ENCODE measurements at regions not wholly inside any gene's neighbourhood (a gene's known extent, or its start where the extent isn't known, plus 50 kb on each side); places are given as distances from the start of the nearest gene placed in this dataset.

DNA sequence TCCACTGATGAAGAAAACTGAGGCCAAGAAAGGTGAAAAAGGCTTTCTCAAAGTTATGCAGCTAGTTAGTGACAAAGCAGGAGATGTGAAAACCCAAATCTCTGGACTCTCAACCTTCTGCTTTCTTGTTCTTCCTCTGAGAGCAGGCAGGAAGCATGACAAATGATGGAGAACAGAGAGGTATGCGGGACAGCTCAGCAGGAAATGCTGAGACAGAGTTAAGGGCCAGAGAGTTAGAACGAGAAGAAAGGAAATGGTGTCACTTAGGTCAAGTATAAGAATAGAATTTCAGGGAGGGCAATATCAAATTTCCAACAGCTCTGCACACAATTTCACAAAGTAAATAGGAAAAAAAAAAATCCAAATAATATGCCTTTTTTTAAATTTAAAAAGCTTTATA lies 67.6 kb upstream of the ARHGAP42 start:
- intact Hi-C loops (cut with DNase I) = no loop called here
- Histone ChIP-seq H3K27ac (replicated peaks in 1 of 4) (no peak overlapping the region), H3K4me3 (no peak overlapping the region), H3K4me1 (peaks cover 0 to 4% (median 0%) of the 10 kb centered on the region in 4 donors), H3K9me3 (peaks cover 0 to 19% (median 17%) of the 10 kb centered on the region in 4 donors), H3K27me3 (no peaks in the 10 kb centered on the region), H3K36me3 (no peaks in the 10 kb centered on the region)
- no peak for TF ChIP-seq EP300 (IDR thresholded peaks at IDR 0.05)
- no peak for TF ChIP-seq POLR2AphosphoS5 (IDR thresholded peaks at IDR 0.05)
- TF ChIP-seq POLR2A (IDR thresholded peaks at IDR 0.05; ENCODE audit: low read depth) = no peak
- no peak for TF ChIP-seq CTCF (IDR thresholded peaks at IDR 0.05)
- 55% methylated on average over 2 of the region's 2 CpGs for WGBS
- no peak for DNase-seq (ENCODE audit: extremely low spot score)

GRCh38 chr11:100622404-100622803 lies 64.7 kb upstream of the ARHGAP42 start:
- DNase-seq (ENCODE audit: extremely low spot score) = no peak
- Histone ChIP-seq H3K9me3 (peaks cover 0 to 19% (median 17%) of the 10 kb centered on the region in 4 donors), H3K27ac (replicated peaks in 1 of 4) (no peak overlapping the region), H3K27me3 (no peaks in the 10 kb centered on the region), H3K4me3 (no peak overlapping the region), H3K36me3 (no peaks in the 10 kb centered on the region), H3K4me1 (peaks cover 0 to 4% (median 0%) of the 10 kb centered on the region in 4 donors)
- intact Hi-C loops (cut with DNase I) = no loop called here
- 100% methylated on average over 1 of the region's 1 CpG for WGBS
- TF ChIP-seq POLR2A (IDR thresholded peaks at IDR 0.05; ENCODE audit: low read depth) = no peak

DNA sequence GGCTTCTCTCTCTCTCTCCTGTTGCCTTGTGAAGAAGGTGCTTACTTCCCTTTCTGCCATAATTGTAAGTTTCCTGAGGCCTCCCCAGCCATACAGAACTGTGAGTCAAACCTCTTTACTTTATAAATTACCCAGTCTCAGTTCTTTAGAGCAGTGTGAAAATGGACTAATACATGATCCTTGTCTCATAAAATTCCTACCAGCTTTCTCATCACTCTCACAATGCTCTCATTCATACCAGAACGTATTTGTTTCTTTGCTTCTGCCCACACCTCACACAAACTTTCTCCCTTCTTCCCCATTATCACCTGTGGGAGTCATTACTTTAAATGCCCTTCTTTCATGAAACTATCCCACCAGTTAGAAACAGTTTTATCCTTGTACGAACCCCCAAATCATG lies 62.7 kb upstream of the ARHGAP42 start:
- intact Hi-C loops (cut with DNase I) = no loop called here
- Histone ChIP-seq H3K27me3 (no peaks in the 10 kb centered on the region), H3K27ac (replicated peaks in 1 of 4) (no peak overlapping the region), H3K4me3 (no peak overlapping the region), H3K9me3 (peaks cover 0 to 19% (median 17%) of the 10 kb centered on the region in 4 donors), H3K36me3 (no peaks in the 10 kb centered on the region), H3K4me1 (peaks cover 0 to 1% (median 0%) of the 10 kb centered on the region in 4 donors)
- 82% methylated on average over 2 of the region's 2 CpGs for WGBS
- TF ChIP-seq POLR2AphosphoS5 (IDR thresholded peaks at IDR 0.05) (no peak), POLR2A (IDR thresholded peaks at IDR 0.05; ENCODE audit: low read depth) (no peak), CTCF (IDR thresholded peaks at IDR 0.05) (no peak), EP300 (IDR thresholded peaks at IDR 0.05) (no peak)
- DNase-seq (ENCODE audit: extremely low spot score) = no peak

DNA sequence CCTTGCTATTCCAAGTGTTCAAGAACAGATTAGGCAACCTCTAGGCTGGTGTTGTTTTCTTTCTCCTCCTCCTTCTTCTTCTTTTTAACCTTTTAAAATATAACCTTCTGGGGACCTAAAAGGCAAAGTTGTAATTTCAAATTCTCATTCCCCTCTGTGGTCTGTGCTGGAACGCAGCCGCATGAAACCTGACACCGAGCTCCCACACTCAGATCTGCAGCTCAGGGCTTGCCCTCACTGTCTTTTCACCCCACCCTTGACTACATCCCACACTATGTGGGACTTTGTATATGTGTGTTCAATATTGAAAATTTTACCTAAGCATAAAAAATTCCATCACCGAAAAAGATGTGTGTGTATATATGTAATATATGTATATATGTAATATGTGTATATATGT lies 62.0 kb upstream of the ARHGAP42 start:
- no peaks in the 10 kb centered on the region for H3K27me3 ChIP-seq
- no peak for TF ChIP-seq CTCF (IDR thresholded peaks at IDR 0.05)
- TF ChIP-seq EP300 (IDR thresholded peaks at IDR 0.05) = no peak
- TF ChIP-seq POLR2AphosphoS5 (IDR thresholded peaks at IDR 0.05) = no peak
- no peak for TF ChIP-seq POLR2A (IDR thresholded peaks at IDR 0.05; ENCODE audit: low read depth)
- intact Hi-C loops (cut with DNase I) = no loop called here
- H3K4me3 ChIP-seq = no peak overlapping the region
- DNase-seq (ENCODE audit: extremely low spot score) = no peak
- H3K27ac ChIP-seq (replicated peaks in 1 of 4) = no peak overlapping the region
- WGBS = 90% methylated on average over 4 of the region's 4 CpGs
- H3K36me3 ChIP-seq = no peaks in the 10 kb centered on the region
- H3K4me1 ChIP-seq = no peaks in the 10 kb centered on the region
- H3K9me3 ChIP-seq = peaks cover 0 to 19% (median 17%) of the 10 kb centered on the region in 4 donors

DNA sequence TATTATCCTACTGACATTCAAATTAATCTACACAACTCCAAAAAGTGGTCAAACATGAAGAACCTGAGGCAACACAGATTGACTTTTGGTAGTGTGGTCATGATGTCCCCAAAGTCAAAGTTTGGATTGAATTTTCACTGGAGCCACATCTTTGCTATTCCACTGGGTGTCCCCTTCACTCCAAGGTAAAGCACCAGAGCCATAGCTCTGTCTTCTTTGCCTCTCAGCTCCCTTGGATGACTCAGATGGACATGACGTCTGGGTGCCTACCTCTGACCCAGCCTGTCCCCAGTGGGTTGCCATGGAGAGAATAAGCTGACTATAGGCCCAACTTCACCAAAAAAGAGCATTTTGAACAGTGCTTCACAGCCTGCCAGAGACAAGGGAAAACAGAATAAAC lies 57.4 kb upstream of the ARHGAP42 start:
- WGBS = 83% methylated on average over 1 of the region's 1 CpG
- intact Hi-C loops (cut with DNase I) = no loop called here
- Histone ChIP-seq H3K36me3 (no peaks in the 10 kb centered on the region), H3K4me3 (no peak overlapping the region), H3K9me3 (no peaks in the 10 kb centered on the region), H3K27ac (replicated peaks in 1 of 4) (no peak overlapping the region), H3K4me1 (peaks cover 17 to 21% (median 21%) of the 10 kb centered on the region in 4 donors), H3K27me3 (no peaks in the 10 kb centered on the region)
- no peak for DNase-seq (ENCODE audit: extremely low spot score)
- TF ChIP-seq POLR2AphosphoS5 (IDR thresholded peaks at IDR 0.05) (no peak), EP300 (IDR thresholded peaks at IDR 0.05) (no peak), CTCF (IDR thresholded peaks at IDR 0.05) (no peak), POLR2A (IDR thresholded peaks at IDR 0.05; ENCODE audit: low read depth) (no peak)

Data from esophagus muscularis mucosa (tissue), 4 donors.